Endothelial cell (in vitro differentiated cells): ENCODE measurements at regions not wholly inside any gene's neighbourhood (a gene's known extent, or its start where the extent isn't known, plus 50 kb on each side); places are given as distances from the start of the nearest gene placed in this dataset.

Experiments
- DNase-seq: peaks from one replicate; pipeline ENCODE4 v3.0.0; 2021; ENCODE audit warnings: low spot score
- H3K27ac Mint-ChIP-seq: one replicate; pipeline ENCODE4 v1.8.0; 2021; ENCODE audit warnings: mixed read lengths, inconsistent platforms; ENCODE audit not compliant: unreplicated experiment
- H3K27me3 Mint-ChIP-seq: one replicate; pipeline ENCODE4 v1.8.0; 2021; ENCODE audit warnings: mild to moderate bottlenecking, moderate library complexity, mixed read lengths, inconsistent platforms; ENCODE audit not compliant: unreplicated experiment
- H3K36me3 Mint-ChIP-seq: one replicate; pipeline ENCODE4 v1.8.0; 2021; ENCODE audit warnings: mild to moderate bottlenecking, low read depth, mixed read lengths, inconsistent platforms; ENCODE audit not compliant: unreplicated experiment
- H3K4me1 Mint-ChIP-seq: one replicate; pipeline ENCODE4 v1.8.0; 2021; ENCODE audit warnings: mild to moderate bottlenecking, mixed read lengths, inconsistent platforms; ENCODE audit not compliant: unreplicated experiment
- H3K4me3 Mint-ChIP-seq: one replicate; pipeline ENCODE4 v1.8.0; 2021; ENCODE audit warnings: mild to moderate bottlenecking, mixed read lengths, inconsistent platforms; ENCODE audit not compliant: unreplicated experiment
- H3K9me3 Mint-ChIP-seq: one replicate; pipeline ENCODE4 v1.8.0; 2021; ENCODE audit warnings: mixed read lengths, inconsistent platforms; ENCODE audit not compliant: unreplicated experiment
- CTCF ChIP-seq: fragments of 200-600 bp; sonication (generic); IDR thresholded peaks from one replicate; pipeline ENCODE4 v1.5.0; 2021; ENCODE audit warnings: antibody characterized with exemption; ENCODE audit not compliant: unreplicated experiment

- peaks cover 13% of the 10 kb centered on the region for H3K9me3 Mint-ChIP-seq
- no peak overlapping the region for H3K27ac Mint-ChIP-seq
- no peak overlapping the region for H3K4me3 Mint-ChIP-seq
- no peaks in the 10 kb centered on the region for H3K4me1 Mint-ChIP-seq
- peaks cover 3% of the 10 kb centered on the region for H3K36me3 Mint-ChIP-seq
- no peak for DNase-seq
- TF ChIP-seq CTCF = no peak
- peaks cover 2% of the 10 kb centered on the region for H3K27me3 Mint-ChIP-seq
These were observed 55.2 kb upstream of the CBLN4 start for GRCh38 chr20:56060486-56060885.

GRCh38 chr20:56069016-56069415 is 63.7 kb upstream of the CBLN4 start:
- no peak overlapping the region for H3K4me3 Mint-ChIP-seq
- H3K9me3 Mint-ChIP-seq = peaks cover 28% of the 10 kb centered on the region
- no peak overlapping the region for H3K27ac Mint-ChIP-seq
- DNase-seq = no peak
- no peak for TF ChIP-seq CTCF
- H3K36me3 Mint-ChIP-seq = peaks cover 6% of the 10 kb centered on the region
- H3K27me3 Mint-ChIP-seq = no peaks in the 10 kb centered on the region
- H3K4me1 Mint-ChIP-seq = no peaks in the 10 kb centered on the region

- peaks cover 39% of the 10 kb centered on the region for H3K9me3 Mint-ChIP-seq
- no peak for DNase-seq
These were observed 66.8 kb upstream of the CBLN4 start for GRCh38 chr20:56072165-56072564.

GRCh38 chr20:56088375-56088774 is 83.1 kb upstream of the CBLN4 start:
- Mint-ChIP-seq H3K36me3 (no peaks in the 10 kb centered on the region), H3K27ac (no peak overlapping the region), H3K9me3 (peaks cover 7% of the 10 kb centered on the region), H3K4me3 (no peak overlapping the region), H3K4me1 (no peaks in the 10 kb centered on the region), H3K27me3 (no peaks in the 10 kb centered on the region)
- no peak for TF ChIP-seq CTCF
- no peak for DNase-seq

More at GRCh38 chr20:56072165-56072564, 66.8 kb upstream of the CBLN4 start:
- H3K27me3 Mint-ChIP-seq = no peaks in the 10 kb centered on the region
- no peaks in the 10 kb centered on the region for H3K4me1 Mint-ChIP-seq
- peaks cover 6% of the 10 kb centered on the region for H3K36me3 Mint-ChIP-seq
- H3K4me3 Mint-ChIP-seq = no peak overlapping the region
- TF ChIP-seq CTCF = no peak
- no peak overlapping the region for H3K27ac Mint-ChIP-seq

- H3K27me3 Mint-ChIP-seq = no peaks in the 10 kb centered on the region
- H3K27ac Mint-ChIP-seq = no peak overlapping the region
- no peak for DNase-seq
- peaks cover 24% of the 10 kb centered on the region for H3K9me3 Mint-ChIP-seq
- H3K36me3 Mint-ChIP-seq = no peaks in the 10 kb centered on the region
- H3K4me3 Mint-ChIP-seq = no peak overlapping the region
- no peaks in the 10 kb centered on the region for H3K4me1 Mint-ChIP-seq
- no peak for TF ChIP-seq CTCF
These were observed 86.4 kb upstream of the CBLN4 start for GRCh38 chr20:56091628-56092234.
